IMR-90 (cell line): ENCODE measurements at regions not wholly inside any gene's neighbourhood (a gene's known extent, or its start where the extent isn't known, plus 50 kb on each side); places are given as distances from the start of the nearest gene placed in this dataset.

Source experiments
- ATAC-seq: fragments of 200-7000 bp; cut with Tn5 transposase; 2 replicates; pipeline ENCODE4 v1.9.1; 2020; ENCODE audit warnings: low read depth, mild to moderate bottlenecking, moderate library complexity
- BruUV-seq: library from RNA; stranded (reverse); fragments of 400-500 nt; replicated peaks from 2 replicates; lab custom pipeline; 2021; lab: Mats Ljungman, UMichigan
- CTCF ChIA-PET: fragments of 300-600 bp; formaldehyde crosslinking; extraction: SDS; loops from one replicate; lab custom pipeline; 2021; ENCODE audit warnings: antibody characterized with exemption; lab: Yijun Ruan, JAX
- POLR2A ChIA-PET: fragments of 300-600 bp; sonication (Branson Sonifier 250); formaldehyde crosslinking; loops from one replicate; lab custom pipeline; 2022; ENCODE audit warnings: antibody characterized with exemption; ENCODE audit not compliant: unreplicated experiment; lab: Charles Lee
- DNase-seq: peaks from one replicate; pipeline ENCODE4 v3.0.0; 2013
- H2AFZ ChIP-seq: replicated peaks from 2 replicates; pipeline ENCODE3; 2013; ENCODE audit warnings: low read length, mild to moderate bottlenecking; ENCODE audit not compliant: poor library complexity
- H2AK5ac ChIP-seq: 2 replicates; pipeline ENCODE4 v1.6.1; 2013; ENCODE audit warnings: low read depth, low read length, inconsistent platforms
- H2AK9ac ChIP-seq: replicated peaks from 2 replicates; pipeline ENCODE3; 2013; ENCODE audit warnings: mild to moderate bottlenecking, low read depth, low read length, moderate library complexity; ENCODE audit not compliant: poor library complexity
- H2BK120ac ChIP-seq: 2 replicates; pipeline ENCODE4 v1.6.1; 2013; ENCODE audit warnings: low read depth, low read length, inconsistent platforms
- H2BK15ac ChIP-seq: 3 replicates; pipeline ENCODE4 v1.6.1; 2013; ENCODE audit warnings: low read depth, low read length, inconsistent platforms
- H2BK20ac ChIP-seq: 2 replicates; pipeline ENCODE4 v1.6.1; 2013; ENCODE audit warnings: low read depth, mild to moderate bottlenecking, inconsistent platforms, low read length, moderate library complexity
- H2BK5ac ChIP-seq: 2 replicates; pipeline ENCODE4 v1.6.1; 2013; ENCODE audit warnings: mild to moderate bottlenecking, low read depth, low read length, inconsistent platforms; ENCODE audit not compliant: poor library complexity, severe bottlenecking
- H3K14ac ChIP-seq: replicated peaks from 2 replicates; pipeline ENCODE4 v1.6.1; 2013; ENCODE audit warnings: low read depth, low read length, inconsistent platforms
- H3K18ac ChIP-seq: 2 replicates; pipeline ENCODE4 v1.6.1; 2013; ENCODE audit warnings: low read depth, low read length, control low read depth
- H3K23ac ChIP-seq: 2 replicates; pipeline ENCODE4 v1.6.1; 2013; ENCODE audit warnings: low read depth, low read length, inconsistent platforms
- H3K27ac ChIP-seq: 2 replicates; pipeline ENCODE4 v1.5.1; 2013; ENCODE audit warnings: mild to moderate bottlenecking, control low read depth, low read length; ENCODE audit not compliant: insufficient read depth
- H3K27me3 ChIP-seq: 2 replicates; pipeline ENCODE4 v1.6.1; 2013; ENCODE audit warnings: low read length; ENCODE audit not compliant: control insufficient read depth, insufficient read depth
- H3K36me3 ChIP-seq: 2 replicates; pipeline ENCODE4 v1.6.1; 2013; ENCODE audit warnings: low read length, mixed read lengths; ENCODE audit not compliant: control insufficient read depth, insufficient read depth
- H3K4ac ChIP-seq: 2 replicates; pipeline ENCODE4 v1.6.1; 2013; ENCODE audit warnings: low read depth, low read length, inconsistent platforms
- H3K4me1 ChIP-seq: 2 replicates; pipeline ENCODE4 v1.6.1; 2013; ENCODE audit warnings: low read length, mixed read lengths; ENCODE audit not compliant: control insufficient read depth, insufficient read depth
- H3K4me2 ChIP-seq: 2 replicates; pipeline ENCODE4 v1.6.1; 2013; ENCODE audit warnings: low read depth, mild to moderate bottlenecking, control low read depth, low read length, moderate library complexity
- H3K4me3 ChIP-seq: 2 replicates; pipeline ENCODE4 v1.5.1; 2013; ENCODE audit warnings: low read depth, mild to moderate bottlenecking, control low read depth, low read length, moderate library complexity; ENCODE audit not compliant: insufficient read depth
- H3K56ac ChIP-seq: 2 replicates; pipeline ENCODE4 v1.6.1; 2013; ENCODE audit warnings: low read length, inconsistent platforms; ENCODE audit not compliant: insufficient read depth; ENCODE audit errors: extremely low read depth
- H3K79me1 ChIP-seq, 2 experiments: 2 replicates each; pipeline ENCODE4 v1.6.1; 2013; ENCODE audit warnings: low read length in 2 of 2, inconsistent platforms in 1 of 2, low read depth in 1 of 2
- H3K9ac ChIP-seq: 2 replicates; pipeline ENCODE4 v1.6.1; 2013; ENCODE audit warnings: low read depth, low read length, control low read depth
- H3K9me1 ChIP-seq: 2 replicates; pipeline ENCODE4 v1.6.1; 2013; ENCODE audit warnings: low read length, inconsistent platforms; ENCODE audit not compliant: insufficient read depth
- H3K9me3 ChIP-seq: 2 replicates; pipeline ENCODE4 v1.6.1; 2013; ENCODE audit warnings: low read length; ENCODE audit not compliant: control insufficient read depth, insufficient read depth
- H4K20me1 ChIP-seq: 2 replicates; pipeline ENCODE4 v1.6.1; 2013; ENCODE audit warnings: low read length, inconsistent platforms; ENCODE audit not compliant: insufficient read depth
- H4K5ac ChIP-seq: 2 replicates; pipeline ENCODE4 v1.6.1; 2013; ENCODE audit warnings: mild to moderate bottlenecking, low read depth, low read length, control low read depth
- H4K8ac ChIP-seq, 2 experiments: 2 replicates each; pipeline ENCODE4 v1.6.1; 2013; ENCODE audit warnings: low read depth in 2 of 2, low read length in 2 of 2, control low read depth in 1 of 2, inconsistent platforms in 1 of 2
- H4K91ac ChIP-seq: 2 replicates; pipeline ENCODE4 v1.6.1; 2013; ENCODE audit warnings: low read depth, low read length, inconsistent platforms; ENCODE audit not compliant: insufficient read depth
- BHLHE40 ChIP-seq: fragments of 150-350 bp; IDR thresholded peaks from 2 replicates; pipeline ENCODE4 v1.6.1; 2016; ENCODE audit warnings: mild to moderate bottlenecking, low read depth, low read length
- CEBPB ChIP-seq: IDR thresholded peaks from 2 replicates; pipeline ENCODE4 v1.6.1; 2012; ENCODE audit warnings: low read depth, low read length, improper control_type of control experiment
- CHD1 ChIP-seq: IDR thresholded peaks from 2 replicates; pipeline ENCODE4 v1.6.1; 2012; ENCODE audit warnings: low read depth, low read length, improper control_type of control experiment
- FOS ChIP-seq: fragments of 150-350 bp; IDR thresholded peaks from 2 replicates; pipeline ENCODE4 v1.6.1; 2016; ENCODE audit warnings: low read depth, low read length
- MAFK ChIP-seq: IDR thresholded peaks from 2 replicates; pipeline ENCODE4 v1.6.1; 2012; ENCODE audit warnings: low read depth, low read length, improper control_type of control experiment
- MAZ ChIP-seq: IDR thresholded peaks from 2 replicates; pipeline ENCODE4 v1.6.1; 2012; ENCODE audit warnings: low read depth, mild to moderate bottlenecking, low read length, improper control_type of control experiment, moderate library complexity, borderline replicate concordance
- MXI1 ChIP-seq: IDR thresholded peaks from 2 replicates; pipeline ENCODE4 v1.6.1; 2012; ENCODE audit warnings: low read depth, mild to moderate bottlenecking, low read length, moderate library complexity, borderline replicate concordance
- NFE2L2 ChIP-seq: fragments of 150-350 bp; IDR thresholded peaks from 2 replicates; pipeline ENCODE4 v1.6.1; 2016; ENCODE audit warnings: low read depth, mild to moderate bottlenecking, low read length
- POLR2A ChIP-seq: IDR thresholded peaks from 2 replicates; pipeline ENCODE4 v1.6.1; 2012; ENCODE audit warnings: mild to moderate bottlenecking, low read depth, low read length
- RAD21 ChIP-seq: IDR thresholded peaks from 2 replicates; pipeline ENCODE4 v1.6.1; 2012; ENCODE audit warnings: low read length, improper control_type of control experiment
- RCOR1 ChIP-seq: IDR thresholded peaks from 2 replicates; pipeline ENCODE4 v1.6.1; 2012; ENCODE audit warnings: mild to moderate bottlenecking, low read length, improper control_type of control experiment; ENCODE audit not compliant: insufficient replicate concordance
- RFX5 ChIP-seq: IDR thresholded peaks from 2 replicates; pipeline ENCODE4 v1.8.0; 2012; ENCODE audit warnings: low read depth, mild to moderate bottlenecking, low read length, moderate library complexity
- SMC3 ChIP-seq: fragments of 150-350 bp; IDR thresholded peaks from 2 replicates; pipeline ENCODE4 v1.6.1; 2016; ENCODE audit warnings: low read depth, mild to moderate bottlenecking, antibody characterized with exemption, low read length, moderate library complexity
- WGBS, 2 experiments: methylation state at CpG; one replicate each; pipeline versions ENCODE4 v1.1.5 to v1.1.7; 2013; ENCODE audit warnings: missing lambda C conversion rate in 2 of 2; ENCODE audit not compliant: insufficient read length in 1 of 2; ENCODE audit errors: extremely low coverage in 2 of 2; 5-methylcytosine and 5-hydroxymethylcytosine counted together
- dilution Hi-C: fragments of 300-500 bp; cut with HindIII; formaldehyde crosslinking; loops from one replicate; pipeline ENCODE4 v1.14.3; 2018; ENCODE audit warnings: low sequenced_read_pairs; ENCODE audit not compliant: unreplicated experiment
- in situ Hi-C: fragments of 300-500 bp; cut with MboI; formaldehyde crosslinking; loops from 3 replicates; pipeline ENCODE4 v1.14.3; 2019; ENCODE audit warnings: low sequenced_read_pairs, inconsistent platforms, mixed read lengths
- intact Hi-C: fragments of 100-400 bp; cut with micrococcal nuclease; formaldehyde crosslinking; loops from 2 replicates; pipeline ENCODE4 v1.10.0; 2022
- TF ChIP-seq, protein P1 (sequence below): fragments of 150-350 bp; IDR thresholded peaks from 2 replicates; pipeline ENCODE4 v1.6.1; 2017; ENCODE audit warnings: mild to moderate bottlenecking, antibody characterized with exemption, low read length, low read depth
- TF ChIP-seq, protein P2 (sequence below): conservative IDR thresholded peaks from 2 replicates; pipeline ENCODE4 v1.5.1; 2012; ENCODE audit warnings: mild to moderate bottlenecking, low read depth, low read length, improper control_type of control experiment
- TF ChIP-seq, protein P3 (sequence below): fragments of 150-350 bp; IDR thresholded peaks from 2 replicates; pipeline ENCODE4 v1.6.1; 2016; ENCODE audit warnings: low read depth, mild to moderate bottlenecking, low read length, moderate library complexity, borderline replicate concordance

DNA sequence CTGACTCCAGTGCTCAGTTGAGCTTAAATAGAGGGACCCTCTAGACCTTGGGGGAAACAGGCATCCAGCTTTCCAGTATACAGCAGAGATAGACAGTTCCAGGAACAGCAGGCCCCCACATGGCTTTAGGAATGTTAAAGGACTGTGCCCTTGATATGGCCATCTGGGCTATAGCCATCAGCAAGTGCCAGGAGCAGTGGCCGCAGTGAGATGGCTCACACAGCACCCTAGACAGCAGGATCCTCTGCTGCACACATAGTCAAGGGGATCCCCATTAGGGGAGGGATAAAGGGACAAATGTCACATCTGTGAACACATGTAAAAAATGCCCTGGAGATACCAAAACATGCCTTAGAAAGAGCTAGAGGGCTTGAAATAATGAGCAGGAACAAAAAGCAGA, 213.4 kb downstream of the PTH2R start:
- no CpG with 5 or more reads among the region's 1 CpG for WGBS, 2 experiments
- DNase-seq (no peak), ATAC-seq (no peak)
- H2BK120ac ChIP-seq: no peak overlapping the region
- H4K8ac ChIP-seq: no peak overlapping the region
- no peak overlapping the region for H2AK5ac ChIP-seq
- no peaks in the 10 kb centered on the region for H3K4me1 ChIP-seq
- H3K9me1 ChIP-seq: no peaks in the 10 kb centered on the region
- intact Hi-C loops: no loop called here
- no peaks in the 10 kb centered on the region for H3K79me1 ChIP-seq
- H3K56ac ChIP-seq: no peak overlapping the region
- H3K9me3 ChIP-seq: peaks cover 7% of the 10 kb centered on the region
- ChIA-PET POLR2A (no interaction called here), CTCF (no interaction called here)
- no peaks in the 10 kb centered on the region for H3K27me3 ChIP-seq
- dilution Hi-C loops: no loop called here
- no peaks in the 10 kb centered on the region for H3K36me3 ChIP-seq
- H2BK5ac ChIP-seq: no peak overlapping the region
- H3K4me3 ChIP-seq: no peak overlapping the region
- no peak overlapping the region for H2BK20ac ChIP-seq
- H2AK9ac ChIP-seq: no peak overlapping the region
- H3K4ac ChIP-seq: no peak overlapping the region
- H2AFZ ChIP-seq: no peak overlapping the region
- H3K27ac ChIP-seq: no peak overlapping the region
- no peak overlapping the region for H4K5ac ChIP-seq
- no peak overlapping the region for H3K18ac ChIP-seq
- in situ Hi-C loops: no loop called here
- no peaks in the 10 kb centered on the region for H4K20me1 ChIP-seq
- no TSS peak for BruUV-seq
- no peak overlapping the region for H2BK15ac ChIP-seq
- no peak overlapping the region for H4K91ac ChIP-seq
- H3K14ac ChIP-seq: no peak overlapping the region
- H3K23ac ChIP-seq: no peak overlapping the region
- H3K4me2 ChIP-seq: no peak overlapping the region
- TF ChIP-seq CEBPB (no peak), MAZ (no peak), FOS (no peak), MAFK (no peak), SMC3 (no peak), NFE2L2 (no peak), BHLHE40 (no peak), RFX5 (no peak), RAD21 (no peak), CHD1 (no peak), POLR2A (no peak), MXI1 (no peak), RCOR1 (no peak)
- TF ChIP-seq, protein P1, sequence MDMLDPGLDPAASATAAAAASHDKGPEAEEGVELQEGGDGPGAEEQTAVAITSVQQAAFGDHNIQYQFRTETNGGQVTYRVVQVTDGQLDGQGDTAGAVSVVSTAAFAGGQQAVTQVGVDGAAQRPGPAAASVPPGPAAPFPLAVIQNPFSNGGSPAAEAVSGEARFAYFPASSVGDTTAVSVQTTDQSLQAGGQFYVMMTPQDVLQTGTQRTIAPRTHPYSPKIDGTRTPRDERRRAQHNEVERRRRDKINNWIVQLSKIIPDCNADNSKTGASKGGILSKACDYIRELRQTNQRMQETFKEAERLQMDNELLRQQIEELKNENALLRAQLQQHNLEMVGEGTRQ: no peak
- TF ChIP-seq, protein P2, sequence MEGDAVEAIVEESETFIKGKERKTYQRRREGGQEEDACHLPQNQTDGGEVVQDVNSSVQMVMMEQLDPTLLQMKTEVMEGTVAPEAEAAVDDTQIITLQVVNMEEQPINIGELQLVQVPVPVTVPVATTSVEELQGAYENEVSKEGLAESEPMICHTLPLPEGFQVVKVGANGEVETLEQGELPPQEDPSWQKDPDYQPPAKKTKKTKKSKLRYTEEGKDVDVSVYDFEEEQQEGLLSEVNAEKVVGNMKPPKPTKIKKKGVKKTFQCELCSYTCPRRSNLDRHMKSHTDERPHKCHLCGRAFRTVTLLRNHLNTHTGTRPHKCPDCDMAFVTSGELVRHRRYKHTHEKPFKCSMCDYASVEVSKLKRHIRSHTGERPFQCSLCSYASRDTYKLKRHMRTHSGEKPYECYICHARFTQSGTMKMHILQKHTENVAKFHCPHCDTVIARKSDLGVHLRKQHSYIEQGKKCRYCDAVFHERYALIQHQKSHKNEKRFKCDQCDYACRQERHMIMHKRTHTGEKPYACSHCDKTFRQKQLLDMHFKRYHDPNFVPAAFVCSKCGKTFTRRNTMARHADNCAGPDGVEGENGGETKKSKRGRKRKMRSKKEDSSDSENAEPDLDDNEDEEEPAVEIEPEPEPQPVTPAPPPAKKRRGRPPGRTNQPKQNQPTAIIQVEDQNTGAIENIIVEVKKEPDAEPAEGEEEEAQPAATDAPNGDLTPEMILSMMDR: no peak
- TF ChIP-seq, protein P3, sequence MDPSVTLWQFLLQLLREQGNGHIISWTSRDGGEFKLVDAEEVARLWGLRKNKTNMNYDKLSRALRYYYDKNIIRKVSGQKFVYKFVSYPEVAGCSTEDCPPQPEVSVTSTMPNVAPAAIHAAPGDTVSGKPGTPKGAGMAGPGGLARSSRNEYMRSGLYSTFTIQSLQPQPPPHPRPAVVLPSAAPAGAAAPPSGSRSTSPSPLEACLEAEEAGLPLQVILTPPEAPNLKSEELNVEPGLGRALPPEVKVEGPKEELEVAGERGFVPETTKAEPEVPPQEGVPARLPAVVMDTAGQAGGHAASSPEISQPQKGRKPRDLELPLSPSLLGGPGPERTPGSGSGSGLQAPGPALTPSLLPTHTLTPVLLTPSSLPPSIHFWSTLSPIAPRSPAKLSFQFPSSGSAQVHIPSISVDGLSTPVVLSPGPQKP: no peak
- no peak overlapping the region for H3K9ac ChIP-seq
